HEK293 (cell line): ENCODE measurements at regions not wholly inside any gene's neighbourhood (a gene's known extent, or its start where the extent isn't known, plus 50 kb on each side); places are given as distances from the start of the nearest gene placed in this dataset.

Experiments used
- CTCF ChIA-PET: fragments of 350-600 bp; formaldehyde crosslinking; extraction: SDS; loops from one replicate; lab custom pipeline; 2021; ENCODE audit warnings: antibody characterized with exemption; lab: Yijun Ruan, JAX
- POLR2A ChIA-PET: fragments of 300-600 bp; formaldehyde crosslinking; extraction: SDS; loops from one replicate; lab custom pipeline; 2020; ENCODE audit warnings: antibody characterized with exemption, inconsistent platforms; lab: Yijun Ruan, JAX
- H3K27ac ChIP-seq: fragments of 200-500 bp; sonication (Bioruptor generic); 2 replicates; pipeline ENCODE4 v1.5.1; 2014; ENCODE audit warnings: low read depth, low read length, control low read depth, inconsistent platforms; ENCODE audit errors: extremely low read depth
- H3K36me3 ChIP-seq, 2 experiments: fragments of 200-500 bp in 1 of 2; sonication (Bioruptor generic) in 1 of 2; 1 replicate in 1 of 2; 2 replicates in 1 of 2; pipeline ENCODE4 v1.5.1; 2014 to 2017; ENCODE audit warnings: inconsistent platforms in 2 of 2, low read length in 2 of 2; ENCODE audit not compliant: control insufficient read depth in 2 of 2, insufficient read depth in 1 of 2
- H3K4me1 ChIP-seq: fragments of 200-500 bp; sonication (Bioruptor generic); 2 replicates; pipeline ENCODE4 v1.5.1; 2014; ENCODE audit warnings: mild to moderate bottlenecking, low read length, inconsistent platforms; ENCODE audit not compliant: control insufficient read depth, insufficient read depth
- H3K4me3 ChIP-seq: 2 replicates; pipeline ENCODE4 v1.5.1; 2011; ENCODE audit warnings: low read depth, mild to moderate bottlenecking, control low read depth, low read length, moderate library complexity
- H3K9me3 ChIP-seq: fragments of 200-500 bp; sonication (Bioruptor generic); 2 replicates; pipeline ENCODE4 v1.5.1; 2014; ENCODE audit warnings: low read depth, low read length, inconsistent platforms; ENCODE audit not compliant: control insufficient read depth, insufficient read depth
- PATZ1 ChIP-seq: fragments of 450-650 bp; formaldehyde crosslinking; IDR thresholded peaks from 2 replicates; pipeline ENCODE4 v1.5.1; 2016; ENCODE audit warnings: missing biosample characterization, missing genetic modification characterization
- REST ChIP-seq: fragments of 450-650 bp; formaldehyde crosslinking; IDR thresholded peaks from 2 replicates; pipeline ENCODE4 v1.5.1; 2016; ENCODE audit warnings: missing biosample characterization, missing genetic modification characterization
- SETDB1 ChIP-seq: IDR thresholded peaks from one replicate; pipeline ENCODE4 v1.6.1; 2017; ENCODE audit warnings: mild to moderate bottlenecking, low read length, moderate library complexity, mixed read lengths; ENCODE audit not compliant: insufficient read length
- SP3 ChIP-seq: fragments of 450-650 bp; formaldehyde crosslinking; IDR thresholded peaks from 2 replicates; pipeline ENCODE4 v1.5.1; 2016; ENCODE audit warnings: missing biosample characterization, missing genetic modification characterization
- ZFP69B ChIP-seq: fragments of 450-650 bp; formaldehyde crosslinking; IDR thresholded peaks from 2 replicates; pipeline ENCODE4 v1.5.1; 2016; ENCODE audit warnings: missing biosample characterization, missing genetic modification characterization
- ZNF184 ChIP-seq: fragments of 450-650 bp; IDR thresholded peaks from 2 replicates; pipeline ENCODE4 v1.5.1; 2018; ENCODE audit warnings: missing biosample characterization, mild to moderate bottlenecking, missing genetic modification characterization
- ZNF2 ChIP-seq: fragments of 450-650 bp; formaldehyde crosslinking; IDR thresholded peaks from 2 replicates; pipeline ENCODE4 v1.5.1; 2016; ENCODE audit warnings: missing biosample characterization, missing genetic modification characterization
- ZNF280D ChIP-seq: fragments of 450-650 bp; formaldehyde crosslinking; IDR thresholded peaks from 2 replicates; pipeline ENCODE4 v1.5.1; 2016; ENCODE audit warnings: missing biosample characterization, missing genetic modification characterization
- ZNF292 ChIP-seq: fragments of 450-650 bp; formaldehyde crosslinking; IDR thresholded peaks from 2 replicates; pipeline ENCODE4 v1.5.1; 2016; ENCODE audit warnings: low read depth, missing biosample characterization, missing genetic modification characterization, borderline replicate concordance
- ZNF548 ChIP-seq: fragments of 450-650 bp; formaldehyde crosslinking; IDR thresholded peaks from 2 replicates; pipeline ENCODE4 v1.5.1; 2016; ENCODE audit warnings: missing biosample characterization, missing genetic modification characterization
- ZNF654 ChIP-seq: fragments of 450-650 bp; formaldehyde crosslinking; IDR thresholded peaks from 2 replicates; pipeline ENCODE4 v1.5.1; 2016; ENCODE audit warnings: low read depth, missing biosample characterization, missing genetic modification characterization
- ZNF707 ChIP-seq: fragments of 450-650 bp; formaldehyde crosslinking; IDR thresholded peaks from 2 replicates; pipeline ENCODE4 v1.5.1; 2016; ENCODE audit warnings: missing biosample characterization, missing genetic modification characterization
- ZNF843 ChIP-seq: fragments of 450-650 bp; formaldehyde crosslinking; IDR thresholded peaks from 2 replicates; pipeline ENCODE4 v1.5.1; 2016; ENCODE audit warnings: missing biosample characterization, missing genetic modification characterization

GRCh38 chrX:135649029-135649428 is 64.4 kb upstream of the CT45A1 start (continued):
- no peak for TF ChIP-seq ZNF2 (tag by site-specific recombination)
- no peak for TF ChIP-seq ZNF843 (tag by site-specific recombination)
- no peak for TF ChIP-seq ZNF548 (tag by site-specific recombination)
- no peak for TF ChIP-seq ZNF654 (tag by site-specific recombination)
- TF ChIP-seq ZNF280D, result no peak

- CTCF ChIA-PET, result interaction anchor here (1.2 kb wide), 1 partner anchor 24 kb away, joined by 5 read pairs; no protein-coding TSS in a partner anchor
- POLR2A ChIA-PET, result no interaction called here
Observed at GRCh38 chrX:135649561-135649960, 63.9 kb upstream of the CT45A1 start.

More at GRCh38 chrX:135649561-135649960, 63.9 kb upstream of the CT45A1 start:
- Histone ChIP-seq H3K4me1 (no peaks in the 10 kb centered on the region), H3K9me3 (no peaks in the 10 kb centered on the region), H3K36me3 (no peaks in the 10 kb centered on the region), H3K4me3 (no peak overlapping the region), H3K27ac (no peak overlapping the region)
- no peak for TF ChIP-seq REST (tag by site-specific recombination)
- no peak for TF ChIP-seq ZNF292 (tag by site-specific recombination)
- TF ChIP-seq SETDB1, result no peak
- TF ChIP-seq PATZ1, result no peak
- no peak for TF ChIP-seq ZFP69B (tag by site-specific recombination)
- TF ChIP-seq SP3 (tag by site-specific recombination), result no peak
- TF ChIP-seq ZNF707 (tag by site-specific recombination), result no peak
- no peak for TF ChIP-seq ZNF184 (tag by site-specific recombination)
